GM23248 (cell line): ENCODE measurements at regions not wholly inside any gene's neighbourhood (a gene's known extent, or its start where the extent isn't known, plus 50 kb on each side); places are given as distances from the start of the nearest gene placed in this dataset.

Source experiments
- EZH2 ChIP-seq: fragments of 200-600 bp; sonication (generic); IDR thresholded peaks from 2 replicates; pipeline ENCODE4 v1.6.1; 2018; ENCODE audit warnings: antibody characterized with exemption, mild to moderate bottlenecking; ENCODE audit not compliant: insufficient read depth, poor library complexity, severe bottlenecking
- EZH2phosphoT487 ChIP-seq: fragments of 200-600 bp; sonication (generic); IDR thresholded peaks from 2 replicates; pipeline ENCODE4 v1.6.1; 2018; ENCODE audit warnings: antibody characterized with exemption, moderate library complexity, mild to moderate bottlenecking, low read depth; ENCODE audit not compliant: insufficient read depth

DNA sequence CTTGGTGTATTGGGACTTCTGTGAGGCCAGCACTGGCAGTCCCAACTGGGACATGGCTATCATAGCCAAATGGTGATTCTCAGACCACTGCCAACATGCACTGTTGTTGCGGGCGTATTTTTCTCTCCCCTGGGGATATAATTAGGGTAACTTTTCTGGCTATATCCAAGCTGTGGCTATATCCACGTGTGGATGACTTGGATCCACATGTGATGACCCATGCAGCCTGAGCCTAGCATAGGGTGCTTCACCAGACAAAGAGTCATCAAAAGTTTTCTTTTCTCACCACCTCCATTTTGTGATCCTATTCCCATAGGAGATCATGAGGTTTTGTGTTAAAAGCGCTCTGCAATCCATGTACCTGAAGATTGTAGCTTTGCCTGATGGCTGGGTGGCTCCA is 51.2 kb upstream of the CSF3R start:
- TF ChIP-seq EZH2 (no peak), EZH2phosphoT487 (no peak)
